ENCODE measurements at regions not wholly inside any gene's neighbourhood (a gene's known extent, or its start where the extent isn't known, plus 50 kb on each side); places are given as distances from the start of the nearest gene placed in this dataset.

- no peak for ATAC-seq
- intact Hi-C loops (cut with micrococcal nuclease): no loop called here
- H2AFZ ChIP-seq (ENCODE audit: low read length): no peak overlapping the region
- BruUV-seq (replicated peaks): no TSS peak
- no peak for DNase-seq
- H3K9me2 ChIP-seq (replicated peaks; ENCODE audit: low read length): no peaks in the 10 kb centered on the region
- no peaks in the 10 kb centered on the region for H3K9me3 ChIP-seq (ENCODE audit: low read length)
- H4K20me1 ChIP-seq (ENCODE audit: low read length): no peaks in the 10 kb centered on the region
- ChIA-PET POLR2A (ENCODE audit: unreplicated experiment) (no interaction called here), CTCF (no interaction called here)
- no peaks in the 10 kb centered on the region for H3K36me3 ChIP-seq (ENCODE audit: low read depth, low read length)
- no peak overlapping the region for H3K9ac ChIP-seq (ENCODE audit: low read length)
- H3K4me1 ChIP-seq (ENCODE audit: insufficient read depth, low read length): no peaks in the 10 kb centered on the region
- TF ChIP-seq CTCF (conservative IDR thresholded peaks at IDR 0.05; ENCODE audit: low read depth, low read length): no peak
- TF ChIP-seq EZH2 (IDR thresholded peaks at IDR 0.05; ENCODE audit: low read length, unreplicated experiment): no peak
- no peak for TF ChIP-seq EZH2phosphoT487 (IDR thresholded peaks at IDR 0.05; ENCODE audit: borderline replicate concordance, low read length)
- H3K27me3 ChIP-seq (ENCODE audit: low read length): 0 out of 2 replicates have a peak, but pooled peaks cover 4% of the 10 kb centered on the region
- H3K27ac ChIP-seq (ENCODE audit: low read length): no peak overlapping the region
- H3K4me3 ChIP-seq (ENCODE audit: low read length): no peak overlapping the region
- no peak overlapping the region for H3K4me2 ChIP-seq (ENCODE audit: low read length)
- no peaks in the 10 kb centered on the region for H3F3A ChIP-seq (ENCODE audit: low read length, unreplicated experiment)
- no peaks in the 10 kb centered on the region for H3K79me2 ChIP-seq (ENCODE audit: low read length)
Measured at GRCh38 chr15:31510057-31510456, 183.4 kb downstream of the KLF13 start.

GRCh38 chr15:31511707-31512310 lies 185.2 kb downstream of the KLF13 start:
- Histone ChIP-seq H2AFZ (ENCODE audit: low read length) (no peak overlapping the region), H3K4me3 (ENCODE audit: low read length) (no peak overlapping the region), H3K4me1 (ENCODE audit: insufficient read depth, low read length) (no peaks in the 10 kb centered on the region), H3K27ac (ENCODE audit: low read length) (no peak overlapping the region), H3F3A (ENCODE audit: low read length, unreplicated experiment) (no peaks in the 10 kb centered on the region), H3K79me2 (ENCODE audit: low read length) (no peaks in the 10 kb centered on the region), H3K27me3 (ENCODE audit: low read length) (no peaks in the 10 kb centered on the region), H3K4me2 (ENCODE audit: low read length) (no peak overlapping the region), H3K36me3 (ENCODE audit: low read depth, low read length) (no peaks in the 10 kb centered on the region), H4K20me1 (ENCODE audit: low read length) (no peaks in the 10 kb centered on the region), H3K9ac (ENCODE audit: low read length) (no peak overlapping the region), H3K9me3 (ENCODE audit: low read length) (no peaks in the 10 kb centered on the region), H3K9me2 (replicated peaks; ENCODE audit: low read length) (no peaks in the 10 kb centered on the region)
- ChIA-PET POLR2A (ENCODE audit: unreplicated experiment) (no interaction called here), CTCF (no interaction called here)
- BruUV-seq (replicated peaks): no TSS peak
- TF ChIP-seq CTCF (conservative IDR thresholded peaks at IDR 0.05; ENCODE audit: low read depth, low read length) (no peak), EZH2phosphoT487 (IDR thresholded peaks at IDR 0.05; ENCODE audit: borderline replicate concordance, low read length) (no peak), EZH2 (IDR thresholded peaks at IDR 0.05; ENCODE audit: low read length, unreplicated experiment) (no peak)
- no peak for ATAC-seq
- intact Hi-C loops (cut with micrococcal nuclease): no loop called here
- DNase-seq: no peak

- H3K27ac ChIP-seq (ENCODE audit: low read length): no peak overlapping the region
- ATAC-seq: no peak
- H4K20me1 ChIP-seq (ENCODE audit: low read length): no peaks in the 10 kb centered on the region
- H3K9me2 ChIP-seq (replicated peaks; ENCODE audit: low read length): no peaks in the 10 kb centered on the region
- CTCF ChIA-PET: no interaction called here
- TF ChIP-seq EZH2 (IDR thresholded peaks at IDR 0.05; ENCODE audit: low read length, unreplicated experiment) (no peak), EZH2phosphoT487 (IDR thresholded peaks at IDR 0.05; ENCODE audit: borderline replicate concordance, low read length) (no peak), CTCF (conservative IDR thresholded peaks at IDR 0.05; ENCODE audit: low read depth, low read length) (no peak)
- no peak overlapping the region for H3K4me2 ChIP-seq (ENCODE audit: low read length)
- no peaks in the 10 kb centered on the region for H3K27me3 ChIP-seq (ENCODE audit: low read length)
- H3K36me3 ChIP-seq (ENCODE audit: low read depth, low read length): no peaks in the 10 kb centered on the region
- H3K9me3 ChIP-seq (ENCODE audit: low read length): no peaks in the 10 kb centered on the region
- H3K9ac ChIP-seq (ENCODE audit: low read length): no peak overlapping the region
- H3K4me3 ChIP-seq (ENCODE audit: low read length): no peak overlapping the region
- intact Hi-C loops (cut with micrococcal nuclease): no loop called here
- DNase-seq: no peak
- no peak overlapping the region for H2AFZ ChIP-seq (ENCODE audit: low read length)
- no peaks in the 10 kb centered on the region for H3F3A ChIP-seq (ENCODE audit: low read length, unreplicated experiment)
- POLR2A ChIA-PET (ENCODE audit: unreplicated experiment): no interaction called here
- BruUV-seq (replicated peaks): no TSS peak
- no peaks in the 10 kb centered on the region for H3K79me2 ChIP-seq (ENCODE audit: low read length)
- no peaks in the 10 kb centered on the region for H3K4me1 ChIP-seq (ENCODE audit: insufficient read depth, low read length)
Measured at GRCh38 chr15:31513178-31513577, 186.5 kb downstream of the KLF13 start.

Data from PC-3 (cell line).